SIG-M5 (cell line): ENCODE measurements at regions not wholly inside any gene's neighbourhood (a gene's known extent, or its start where the extent isn't known, plus 50 kb on each side); places are given as distances from the start of the nearest gene placed in this dataset.

Source experiments
- DNase-seq: peaks from one replicate; lab custom pipeline; 2025; lab: John Stamatoyannopoulos, UW

DNA sequence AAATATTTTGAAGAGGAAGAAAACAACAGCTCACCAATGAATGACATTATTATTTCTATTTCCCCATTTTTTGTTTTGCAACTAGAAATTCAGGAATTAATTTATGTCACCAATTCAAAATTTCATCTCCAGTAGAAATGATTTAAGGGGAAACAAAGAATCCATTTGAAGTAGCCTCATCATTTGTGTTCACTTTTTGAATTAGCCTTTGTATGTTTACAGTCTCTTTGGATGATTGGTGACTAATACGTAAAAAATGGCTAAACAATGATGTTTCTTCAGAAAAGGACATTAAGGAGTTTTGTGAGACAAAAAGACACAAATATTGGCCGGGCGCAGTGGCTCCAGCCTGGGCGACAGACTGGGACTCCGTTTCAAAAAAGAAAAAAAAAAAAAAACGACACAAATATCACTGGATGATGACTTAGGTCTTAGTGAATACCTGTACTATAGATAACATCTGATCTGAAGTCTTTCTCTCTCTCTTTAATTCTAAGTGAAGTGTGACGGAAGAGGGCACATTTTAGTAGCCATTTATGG lies 313.2 kb downstream of the PIK3C3 start:
- DNase-seq = no peak

DNA sequence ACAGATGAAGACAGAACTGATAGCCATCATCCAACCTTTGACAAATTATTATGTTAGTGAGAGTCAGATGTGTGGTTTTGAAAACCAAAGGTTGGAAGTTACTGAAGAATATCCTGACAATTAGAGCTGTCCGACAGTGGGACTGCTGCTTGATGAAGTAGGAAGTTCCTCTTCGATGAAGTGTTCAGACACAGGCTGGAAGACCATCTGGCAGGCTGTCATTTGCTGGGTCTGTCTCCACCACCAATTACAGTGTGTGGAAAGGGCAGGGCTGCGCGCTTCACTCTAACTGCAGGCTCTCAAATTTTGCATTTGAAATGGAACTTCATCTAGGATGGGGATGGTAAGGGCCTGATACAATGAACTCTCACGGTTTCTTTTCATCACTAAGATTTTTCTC lies 313.8 kb downstream of the PIK3C3 start:
- no peak for DNase-seq

DNA sequence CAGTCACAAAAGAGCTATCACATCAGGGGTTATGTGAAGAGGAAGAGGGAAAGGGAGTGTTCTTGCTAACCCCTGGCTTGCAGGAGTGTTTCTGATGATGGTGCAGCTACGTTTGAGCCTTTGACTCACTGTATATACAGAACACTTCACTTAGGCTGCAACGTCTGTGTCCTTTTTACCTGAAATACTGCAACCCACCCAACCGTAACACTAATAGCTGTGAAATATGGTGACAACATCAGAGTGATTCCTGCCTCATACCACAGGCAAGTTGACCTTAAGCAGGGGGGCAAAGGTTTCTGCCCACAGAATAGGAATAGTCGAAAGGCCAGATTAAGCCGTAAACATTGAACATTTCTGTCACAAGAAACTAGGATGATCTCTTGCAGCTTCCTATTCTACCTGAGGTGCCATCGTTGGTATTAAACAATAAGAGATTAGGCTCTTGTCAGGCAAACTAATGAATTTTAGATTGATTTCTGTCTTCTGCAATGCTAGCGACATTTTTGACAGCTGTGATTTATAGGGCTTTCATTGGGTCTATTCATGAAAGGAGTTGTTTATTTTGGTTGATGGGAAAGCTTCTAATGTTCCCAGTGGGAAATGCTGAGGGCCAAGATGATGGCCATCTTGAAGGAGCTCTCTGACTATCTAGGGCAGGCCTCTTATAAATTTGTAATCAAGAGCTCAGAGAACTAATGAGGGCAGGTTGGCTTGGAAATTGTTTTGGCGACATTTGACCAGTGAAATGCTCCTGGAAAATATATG lies 316.8 kb downstream of the PIK3C3 start:
- no peak for DNase-seq

DNA sequence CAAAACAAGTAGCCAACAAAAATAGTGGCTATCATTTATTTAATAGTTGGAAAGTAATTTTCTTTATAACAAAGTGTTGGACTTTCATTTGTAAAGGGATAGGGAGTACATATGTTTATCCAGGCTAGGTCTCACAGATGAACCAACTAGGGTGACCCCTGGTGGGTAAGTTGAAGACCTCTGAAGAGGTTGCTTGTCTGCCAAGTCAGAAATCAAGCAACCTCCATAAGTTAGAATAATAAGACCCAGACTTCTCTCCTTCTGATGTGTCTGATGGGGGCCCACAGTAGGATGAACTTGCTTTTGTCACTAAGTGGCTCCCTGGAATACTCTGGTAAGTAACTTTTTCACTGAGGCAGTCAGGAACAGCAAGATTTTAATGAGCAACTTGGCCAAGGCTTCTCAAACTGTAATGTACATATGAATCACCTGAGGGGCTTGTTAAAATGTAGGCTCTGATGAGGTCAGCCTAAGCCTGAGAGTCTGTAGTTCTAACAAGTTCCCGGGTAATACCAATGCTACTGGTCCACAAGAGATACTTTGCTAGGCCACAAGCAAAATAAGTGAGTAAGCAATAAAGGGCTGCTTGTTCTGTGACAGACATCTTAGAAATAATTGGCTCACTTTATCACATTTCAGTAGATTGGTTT lies 319.6 kb downstream of the PIK3C3 start:
- no peak for DNase-seq

DNA sequence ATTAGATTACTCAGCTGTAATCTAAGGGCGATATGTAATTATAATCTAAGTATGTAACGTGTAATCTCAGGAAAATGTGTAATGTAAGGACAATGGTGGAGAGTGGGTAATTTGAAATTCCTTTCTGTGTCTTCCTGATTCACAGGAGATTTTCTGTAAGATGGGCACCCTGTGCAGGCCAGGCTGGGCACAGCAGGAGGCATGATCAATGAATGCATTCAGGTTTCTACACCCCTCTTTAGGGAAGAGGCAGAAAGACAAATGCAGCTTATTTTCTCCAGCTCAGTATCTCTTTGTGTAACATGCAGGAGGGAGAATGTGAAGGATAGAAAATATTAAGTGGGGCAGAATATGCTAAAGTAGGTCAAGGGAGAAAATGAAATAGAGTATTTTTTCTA lies 320.1 kb downstream of the PIK3C3 start:
- DNase-seq = no peak

DNA sequence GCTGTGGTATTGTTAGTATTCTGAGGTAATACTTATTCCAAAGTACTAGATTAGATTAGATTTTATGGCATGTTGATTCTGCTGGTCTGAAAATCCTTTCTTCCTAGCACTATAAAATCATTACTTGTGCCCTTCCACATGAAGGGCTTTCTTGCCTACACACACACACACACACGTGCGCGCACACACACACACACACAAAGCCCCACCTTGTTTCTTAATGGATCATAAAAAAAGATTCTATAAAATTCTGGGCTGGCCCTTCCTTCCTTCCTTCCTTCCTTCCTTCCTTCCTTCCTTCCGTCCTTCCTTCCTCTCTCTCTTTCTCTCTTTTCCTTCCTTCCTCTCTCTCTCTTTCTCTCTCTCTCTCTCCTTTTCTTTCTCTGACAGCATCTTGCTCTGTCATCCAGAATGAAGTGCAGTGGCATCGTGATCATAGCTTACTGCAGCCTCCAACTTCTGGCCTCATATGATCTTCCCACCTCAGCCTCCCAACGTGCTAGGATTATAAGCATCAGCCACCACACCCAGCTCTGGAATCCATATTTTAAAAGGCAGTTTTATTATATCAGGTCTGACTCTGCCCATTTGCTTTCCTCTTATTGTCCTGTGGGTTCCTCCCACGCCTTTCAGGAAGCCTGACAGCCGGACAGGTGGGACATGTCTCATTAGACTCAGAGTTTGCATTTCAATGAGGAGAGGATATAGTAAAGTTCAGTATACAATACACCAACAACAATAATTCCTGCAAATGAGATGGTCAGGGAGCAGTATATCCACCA lies 321.1 kb downstream of the PIK3C3 start:
- no peak for DNase-seq

DNA sequence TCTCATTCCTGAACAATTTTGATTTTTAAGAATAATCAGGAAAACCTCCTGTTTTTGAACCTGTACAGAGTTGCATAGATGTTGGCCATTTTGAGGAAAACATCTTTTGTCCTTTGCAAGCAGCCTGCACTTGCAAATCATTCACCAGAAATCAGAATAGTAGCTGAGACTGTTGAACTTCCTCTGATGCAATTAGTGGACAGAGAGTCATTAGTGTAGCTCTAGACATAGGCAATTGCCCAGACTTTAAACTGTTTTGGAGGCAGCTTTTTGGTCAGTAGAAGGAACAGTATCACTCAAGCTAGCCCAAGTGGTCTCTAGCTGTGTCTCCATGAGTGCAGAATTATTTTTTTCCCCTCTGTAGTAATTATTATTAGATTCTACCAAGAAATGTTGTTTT lies 326.1 kb downstream of the PIK3C3 start:
- no peak for DNase-seq

DNA sequence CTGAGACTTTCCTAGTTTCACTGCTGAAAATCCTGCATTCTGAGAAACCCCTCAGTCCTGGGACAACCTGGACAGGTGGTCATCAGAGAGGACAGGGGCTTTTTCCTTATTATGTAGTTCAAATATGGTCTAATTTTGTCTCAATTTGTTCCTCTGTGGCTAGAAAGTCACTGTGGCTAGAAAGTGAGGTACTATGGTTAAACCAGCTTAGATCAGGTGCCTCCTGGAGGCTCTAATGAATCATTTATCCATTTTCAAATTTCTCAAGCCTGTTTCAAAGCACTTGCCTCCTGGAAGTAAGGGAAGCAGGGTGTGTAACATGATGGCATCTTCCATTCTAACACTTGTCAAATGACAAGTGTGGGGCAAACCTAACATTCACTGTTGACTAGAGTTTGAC lies 326.8 kb downstream of the PIK3C3 start:
- no peak for DNase-seq

DNA sequence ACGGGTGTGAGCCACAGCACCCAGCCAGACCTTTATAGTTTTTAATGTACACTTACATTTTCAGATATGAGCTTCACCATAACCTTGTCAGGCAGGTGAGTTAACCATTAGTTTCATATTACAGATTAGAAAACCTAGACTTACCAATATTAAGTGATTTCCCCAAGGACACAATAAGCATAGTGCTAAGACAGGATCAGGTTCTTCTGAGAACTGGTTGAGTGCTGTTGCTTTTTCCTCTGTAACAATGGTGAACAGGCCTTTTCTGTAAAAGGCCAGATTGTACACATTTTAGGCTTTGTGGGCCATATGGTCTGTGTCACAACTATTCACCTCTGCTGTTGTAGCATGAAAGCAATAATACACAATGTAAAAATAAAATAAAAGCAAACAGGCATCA lies 332.0 kb downstream of the PIK3C3 start:
- DNase-seq = no peak

DNA sequence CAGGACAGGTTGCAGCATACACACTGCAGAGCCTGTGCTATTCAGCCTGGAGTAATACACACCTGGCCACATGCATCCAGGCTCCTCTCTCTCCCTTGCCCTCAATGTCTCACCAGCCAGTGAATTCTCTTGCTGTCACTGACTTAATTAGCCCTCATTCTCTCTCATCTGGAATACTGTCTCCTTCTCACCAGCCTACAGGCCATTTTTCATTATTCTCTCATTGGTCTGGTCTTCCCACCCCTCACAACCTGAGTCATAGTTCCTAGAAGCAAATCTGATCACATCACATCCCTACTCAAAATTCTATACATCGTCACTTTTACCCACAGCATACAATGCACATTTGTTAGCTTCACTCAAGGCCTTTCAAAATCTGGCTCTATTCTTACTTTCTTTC lies 333.1 kb downstream of the PIK3C3 start:
- no peak for DNase-seq

DNA sequence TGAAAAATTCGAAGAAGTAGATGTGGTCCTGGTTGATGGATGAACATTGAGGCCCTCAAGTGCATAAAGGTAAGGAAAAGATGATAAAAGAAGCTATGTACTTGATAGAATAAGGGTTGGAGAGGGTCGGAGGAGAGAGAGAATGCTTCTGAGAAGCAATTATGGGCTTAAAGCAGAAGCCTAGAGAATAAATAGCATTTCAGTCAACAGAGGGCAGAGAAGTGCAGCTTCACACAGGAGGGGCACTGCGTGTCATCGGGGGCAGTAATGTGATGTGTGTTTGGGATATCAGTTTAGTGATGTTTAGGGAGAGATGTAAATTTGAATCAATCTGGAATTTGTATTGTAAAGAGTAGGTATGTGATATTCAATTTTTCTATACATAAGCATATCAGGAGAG lies 334.5 kb downstream of the PIK3C3 start:
- no peak for DNase-seq

DNA sequence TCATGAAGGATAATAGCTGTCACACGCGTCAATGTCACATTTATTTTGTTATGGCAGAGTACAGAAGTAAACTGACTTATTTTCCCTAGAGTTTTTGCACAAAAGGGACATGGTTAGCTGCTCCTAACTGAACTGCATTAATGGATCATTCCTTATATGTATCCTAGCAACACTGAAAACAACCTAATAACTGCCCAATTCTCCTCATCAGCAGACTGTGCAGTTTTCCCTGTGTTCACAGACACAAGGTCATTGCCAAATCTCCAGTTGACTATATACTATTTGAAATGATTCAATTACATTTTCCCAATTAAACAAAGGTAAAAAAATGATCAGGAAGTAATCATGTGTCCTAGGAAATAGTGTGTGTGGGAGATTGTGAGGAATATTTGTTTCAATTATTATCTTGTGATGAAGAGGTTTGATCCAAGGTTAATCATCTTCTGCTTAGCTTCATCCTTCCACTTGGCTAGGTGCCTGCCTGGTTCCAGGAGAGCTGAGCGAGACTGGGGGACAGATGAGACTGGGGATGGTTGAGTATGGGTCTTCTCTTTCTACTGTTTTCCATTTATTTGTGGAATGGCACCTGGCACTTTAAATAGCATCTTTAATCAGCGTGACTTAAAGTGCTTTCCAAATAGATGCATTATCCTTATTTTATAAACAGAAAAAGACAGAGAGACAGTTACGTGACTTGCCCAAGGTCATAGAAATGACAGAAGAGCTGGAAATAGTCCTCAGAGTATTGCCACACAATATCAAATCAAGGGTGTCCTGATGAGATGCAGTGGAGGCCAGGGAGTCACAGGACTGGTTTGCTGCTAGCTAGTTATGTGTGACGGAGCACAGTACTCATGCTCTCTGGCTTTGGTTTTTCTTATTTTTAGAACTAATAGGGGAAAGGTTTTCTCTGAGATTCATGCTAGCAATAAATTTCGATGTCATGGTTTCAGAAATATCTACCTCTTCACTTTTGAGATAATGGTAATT lies 335.6 kb downstream of the PIK3C3 start:
- no peak for DNase-seq

DNA sequence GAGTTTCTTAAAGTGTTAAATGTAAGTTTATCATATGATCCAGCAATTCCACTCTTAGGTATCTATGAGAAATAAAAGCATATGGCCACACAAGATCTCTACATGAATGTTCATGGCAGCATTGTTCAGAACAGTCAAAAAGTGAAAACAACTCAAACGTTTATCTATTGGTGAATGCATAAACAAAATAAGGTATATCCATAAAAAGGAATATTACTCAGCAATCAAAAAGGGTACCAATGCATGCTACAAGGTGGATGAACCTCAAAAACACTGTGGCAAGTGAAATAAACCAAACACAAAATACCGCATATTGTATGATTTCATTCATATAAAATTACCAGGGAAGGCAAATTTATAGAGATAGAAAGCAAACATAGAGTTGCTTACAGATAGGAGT lies 337.6 kb downstream of the PIK3C3 start:
- DNase-seq = no peak

DNA sequence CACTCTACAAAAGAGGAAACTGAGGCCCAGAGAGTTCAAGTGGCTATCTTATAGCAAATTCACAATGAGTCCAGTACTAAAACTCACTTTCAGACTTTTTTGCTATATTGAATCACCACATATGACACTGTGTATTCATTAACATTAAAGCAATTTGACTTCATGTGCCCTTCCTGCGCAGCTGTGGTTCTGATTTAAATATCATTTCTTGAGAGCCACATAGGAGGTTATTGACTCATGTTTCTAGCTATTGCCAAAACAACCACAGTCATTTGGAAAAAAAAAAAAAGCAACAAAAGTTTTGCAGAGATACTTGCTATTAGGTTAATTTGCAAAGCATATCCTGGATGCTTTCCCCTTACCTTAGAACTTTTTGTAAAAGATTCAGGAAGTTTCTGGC lies 341.2 kb downstream of the PIK3C3 start:
- DNase-seq = no peak

DNA sequence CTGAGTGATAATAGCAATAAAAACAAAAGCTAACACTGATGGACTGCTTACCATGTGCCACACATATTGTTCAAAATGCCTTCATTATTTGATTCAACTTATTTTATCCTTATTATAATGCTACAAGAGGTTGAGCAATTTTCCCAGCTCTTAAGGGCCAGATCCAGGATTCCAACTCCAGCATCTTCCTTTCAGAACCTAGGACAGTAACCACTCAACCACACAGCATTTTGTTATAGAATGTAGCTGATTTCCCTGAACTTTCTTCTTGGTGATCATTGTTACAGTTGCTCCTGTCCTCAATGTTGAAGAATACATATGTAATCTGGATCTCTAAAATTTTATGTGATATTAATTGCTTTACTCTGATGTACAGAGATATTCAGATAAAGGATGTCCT lies 341.7 kb downstream of the PIK3C3 start:
- no peak for DNase-seq

DNA sequence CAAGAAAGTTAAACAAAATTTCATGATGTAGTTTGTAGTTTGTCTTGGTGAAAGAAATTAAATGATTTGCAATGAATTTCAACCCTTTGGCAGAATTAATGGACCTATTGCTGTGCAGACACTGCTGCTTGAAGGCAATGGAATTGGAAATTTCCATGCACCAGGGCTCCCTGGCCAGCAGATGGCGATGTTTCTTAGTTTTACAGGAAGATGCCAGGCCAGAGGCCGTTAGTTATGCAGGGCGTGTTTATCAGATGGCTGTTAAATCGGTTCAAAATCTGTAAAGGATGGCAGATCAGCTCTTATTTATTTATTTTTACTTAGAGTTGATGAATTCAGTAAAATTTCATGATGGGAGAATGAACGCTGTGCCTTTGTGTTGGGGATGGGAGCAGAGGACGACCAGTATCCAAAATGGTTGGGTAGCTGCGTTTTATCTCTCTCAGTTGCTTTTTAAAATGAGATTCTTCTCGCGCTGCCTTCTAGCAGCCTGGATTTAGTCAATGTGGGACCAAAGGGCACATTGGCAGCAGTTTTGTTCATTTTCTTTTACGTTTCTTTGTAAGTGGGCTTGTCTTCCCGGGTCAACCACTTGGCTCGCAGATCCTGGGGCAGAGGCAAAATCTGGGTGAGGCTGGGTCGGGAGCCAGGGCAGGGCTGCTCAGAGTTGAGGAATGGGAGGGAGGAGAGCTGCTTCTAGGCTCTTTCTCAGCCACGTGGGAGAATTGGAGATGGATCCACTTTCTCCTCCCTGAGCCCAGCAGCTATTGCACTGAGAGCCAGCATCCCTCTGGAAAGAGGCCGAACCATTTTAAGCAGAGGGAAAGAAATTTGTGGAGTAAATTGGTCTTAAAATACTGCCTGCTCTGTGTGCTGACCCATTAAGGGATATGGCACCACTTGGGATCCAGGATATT lies 344.0 kb downstream of the PIK3C3 start:
- no peak for DNase-seq

DNA sequence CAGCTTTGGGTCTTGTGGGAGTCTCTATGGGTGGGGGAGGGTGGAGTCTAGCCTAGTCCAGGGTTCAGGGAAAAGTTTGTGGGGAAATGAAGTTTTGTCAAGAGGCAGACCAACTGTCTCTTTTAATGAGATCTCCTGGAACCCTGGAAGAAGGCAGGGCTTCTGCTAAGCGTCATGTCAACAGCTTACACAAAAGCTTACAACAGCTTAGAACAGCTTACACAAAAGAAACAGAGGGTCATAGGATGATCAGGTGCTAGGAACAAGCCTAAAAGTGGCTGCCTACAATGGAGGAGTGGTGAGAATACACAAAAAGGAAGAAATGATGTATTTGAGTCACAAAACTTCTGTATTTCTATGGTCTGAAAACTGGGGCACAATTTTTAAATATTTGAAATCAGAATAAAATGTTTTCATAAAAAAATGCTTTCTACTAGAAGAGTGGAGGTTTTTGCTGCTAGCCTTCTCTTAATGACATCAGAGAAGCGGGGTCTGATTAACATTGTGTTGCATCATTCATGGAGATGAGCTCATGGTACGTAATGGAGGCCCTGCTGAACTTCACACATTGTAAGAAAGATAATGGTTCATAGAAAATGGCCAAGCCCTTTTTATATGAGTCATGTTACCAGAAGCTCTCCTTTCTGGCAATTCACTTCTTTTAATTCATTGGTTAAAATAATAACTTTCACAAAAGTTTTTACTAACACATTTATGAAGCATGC lies 351.0 kb downstream of the PIK3C3 start:
- no peak for DNase-seq

DNA sequence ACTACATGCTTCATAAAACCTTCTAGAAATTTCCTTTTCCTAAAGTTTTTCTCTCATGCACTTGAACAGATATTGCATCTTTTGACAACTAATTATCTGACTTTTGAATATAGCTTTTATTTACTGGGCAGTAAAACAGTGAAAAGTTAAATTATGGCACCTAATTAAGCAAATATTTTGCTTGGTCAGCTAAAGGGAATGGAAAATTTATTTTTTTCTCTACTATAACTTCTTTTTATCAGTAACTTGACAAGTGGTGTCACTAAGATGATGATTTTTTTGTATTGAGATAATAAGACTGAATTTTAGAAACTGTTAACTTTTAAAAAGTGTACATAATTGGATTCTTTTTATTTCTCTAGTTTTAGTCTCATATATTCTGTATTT lies 351.6 kb downstream of the PIK3C3 start:
- no peak for DNase-seq

DNA sequence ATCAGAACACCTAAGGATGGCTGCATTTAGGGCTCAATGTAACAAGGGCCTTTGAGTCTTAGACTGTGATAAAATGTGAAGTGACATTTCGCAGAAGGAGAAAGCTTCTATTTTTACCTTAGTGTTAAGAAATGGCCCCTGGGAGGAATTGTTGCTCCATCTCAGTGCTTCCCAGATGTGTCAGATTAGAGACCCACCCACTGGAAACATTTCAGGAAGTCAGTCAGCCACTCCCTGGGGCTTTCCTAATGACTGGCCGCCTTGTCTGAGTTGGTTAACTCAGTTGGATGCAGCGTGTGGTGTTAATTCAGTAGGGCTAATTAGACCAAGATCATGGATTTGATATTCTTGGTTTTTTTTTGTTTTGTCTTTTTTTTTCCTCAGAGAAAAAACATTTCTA lies 355.9 kb downstream of the PIK3C3 start:
- no peak for DNase-seq

DNA sequence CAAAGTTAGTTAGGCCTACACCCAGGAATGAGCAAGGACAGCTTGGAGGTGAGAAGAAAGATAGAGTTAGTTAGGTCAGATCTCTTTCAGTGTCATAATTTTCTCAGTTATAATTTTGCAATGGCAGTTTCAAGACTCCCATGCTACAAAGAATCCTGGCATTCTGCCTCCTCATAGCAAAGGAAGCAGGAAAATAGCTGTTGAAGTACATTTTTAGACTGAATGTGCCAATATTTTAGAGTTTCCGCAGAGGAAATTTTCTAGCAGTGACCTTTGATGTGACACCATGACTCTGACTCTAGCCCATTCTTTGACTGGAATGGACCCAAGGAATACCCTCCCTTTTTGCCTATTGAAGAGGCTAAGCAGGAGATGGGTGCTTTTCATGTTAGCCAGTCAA lies 371.7 kb downstream of the PIK3C3 start:
- DNase-seq = no peak
